H1 (cell line): ENCODE measurements at regions not wholly inside any gene's neighbourhood (a gene's known extent, or its start where the extent isn't known, plus 50 kb on each side); places are given as distances from the start of the nearest gene placed in this dataset.

ENCODE experiments used
- CREB1 ChIP-seq: IDR thresholded peaks from 2 replicates; pipeline ENCODE4 v1.6.1; 2012; ENCODE audit warnings: inconsistent platforms
- EZH2 ChIP-seq: fragments of 200-600 bp; sonication (generic); IDR thresholded peaks from 2 replicates; pipeline ENCODE4 v1.7.1; 2012; ENCODE audit warnings: low read depth, mild to moderate bottlenecking, moderate library complexity, low read length, inconsistent platforms; ENCODE audit not compliant: severe bottlenecking
- GABPA ChIP-seq: IDR thresholded peaks from 2 replicates; pipeline ENCODE4 v1.6.1; 2011; ENCODE audit warnings: mild to moderate bottlenecking, low read length, moderate library complexity, borderline replicate concordance; ENCODE audit not compliant: insufficient read depth
- POLR2AphosphoS5 ChIP-seq: IDR thresholded peaks from 2 replicates; pipeline ENCODE4 v1.6.1; 2011; ENCODE audit warnings: low read depth, low read length
- RFX5 ChIP-seq: IDR thresholded peaks from 2 replicates; pipeline ENCODE4 v1.6.1; 2011; ENCODE audit warnings: low read depth, low read length, improper control_type of control experiment, borderline replicate concordance
- SAP30 ChIP-seq: fragments of 300-600 bp; sonication (generic); IDR thresholded peaks from 2 replicates; pipeline ENCODE4 v1.7.1; 2012; ENCODE audit warnings: low read length, moderate library complexity, mild to moderate bottlenecking, inconsistent platforms; ENCODE audit not compliant: insufficient read depth, insufficient replicate concordance
- SP2 ChIP-seq: IDR thresholded peaks from 2 replicates; pipeline ENCODE4 v1.6.1; 2012; ENCODE audit warnings: mild to moderate bottlenecking, low read length, inconsistent platforms
- ZNF274 ChIP-seq: IDR thresholded peaks from 2 replicates; pipeline ENCODE4 v1.7.0; 2012; ENCODE audit warnings: low read length, borderline replicate concordance; ENCODE audit errors: extremely low read depth
- TF ChIP-seq, protein P1 (sequence below): fragments of 300-600 bp; sonication (generic); IDR thresholded peaks from 2 replicates; pipeline ENCODE4 v1.7.1; 2012; ENCODE audit warnings: low read length, moderate library complexity, mild to moderate bottlenecking, inconsistent platforms; ENCODE audit not compliant: insufficient replicate concordance
- TF ChIP-seq, protein P2 (sequence below), 3 experiments: IDR thresholded peaks; 1 replicate in 2 of 3; 2 replicates in 1 of 3; pipeline versions ENCODE4 v1.5.1 to v1.6.1; 2011; ENCODE audit warnings: low read length in 3 of 3, mild to moderate bottlenecking in 3 of 3, inconsistent platforms in 2 of 3, low read depth in 1 of 3, moderate library complexity in 1 of 3; ENCODE audit not compliant: insufficient read depth in 1 of 3; ENCODE audit errors: control extremely low read depth in 1 of 3

DNA sequence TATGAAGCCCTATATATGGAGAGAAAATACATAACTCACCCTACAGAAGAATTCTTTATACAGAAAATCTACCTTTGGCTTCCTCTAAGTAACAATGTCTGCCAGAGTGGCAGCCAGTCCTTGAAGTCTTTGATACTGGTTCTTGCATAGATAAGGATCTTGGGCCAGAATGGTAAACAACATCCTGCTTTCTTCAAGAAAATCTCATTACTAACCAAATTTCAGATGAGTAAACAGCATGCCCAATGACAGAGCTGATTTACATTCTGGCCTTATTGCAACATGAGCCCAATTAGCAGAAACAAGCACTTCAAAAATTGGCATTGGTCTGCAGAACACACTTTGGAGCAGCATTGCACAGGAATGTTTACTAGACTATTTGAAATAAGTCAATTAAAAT is 336.5 kb upstream of the ST6GAL2 start (continued):
- TF ChIP-seq, protein P1, sequence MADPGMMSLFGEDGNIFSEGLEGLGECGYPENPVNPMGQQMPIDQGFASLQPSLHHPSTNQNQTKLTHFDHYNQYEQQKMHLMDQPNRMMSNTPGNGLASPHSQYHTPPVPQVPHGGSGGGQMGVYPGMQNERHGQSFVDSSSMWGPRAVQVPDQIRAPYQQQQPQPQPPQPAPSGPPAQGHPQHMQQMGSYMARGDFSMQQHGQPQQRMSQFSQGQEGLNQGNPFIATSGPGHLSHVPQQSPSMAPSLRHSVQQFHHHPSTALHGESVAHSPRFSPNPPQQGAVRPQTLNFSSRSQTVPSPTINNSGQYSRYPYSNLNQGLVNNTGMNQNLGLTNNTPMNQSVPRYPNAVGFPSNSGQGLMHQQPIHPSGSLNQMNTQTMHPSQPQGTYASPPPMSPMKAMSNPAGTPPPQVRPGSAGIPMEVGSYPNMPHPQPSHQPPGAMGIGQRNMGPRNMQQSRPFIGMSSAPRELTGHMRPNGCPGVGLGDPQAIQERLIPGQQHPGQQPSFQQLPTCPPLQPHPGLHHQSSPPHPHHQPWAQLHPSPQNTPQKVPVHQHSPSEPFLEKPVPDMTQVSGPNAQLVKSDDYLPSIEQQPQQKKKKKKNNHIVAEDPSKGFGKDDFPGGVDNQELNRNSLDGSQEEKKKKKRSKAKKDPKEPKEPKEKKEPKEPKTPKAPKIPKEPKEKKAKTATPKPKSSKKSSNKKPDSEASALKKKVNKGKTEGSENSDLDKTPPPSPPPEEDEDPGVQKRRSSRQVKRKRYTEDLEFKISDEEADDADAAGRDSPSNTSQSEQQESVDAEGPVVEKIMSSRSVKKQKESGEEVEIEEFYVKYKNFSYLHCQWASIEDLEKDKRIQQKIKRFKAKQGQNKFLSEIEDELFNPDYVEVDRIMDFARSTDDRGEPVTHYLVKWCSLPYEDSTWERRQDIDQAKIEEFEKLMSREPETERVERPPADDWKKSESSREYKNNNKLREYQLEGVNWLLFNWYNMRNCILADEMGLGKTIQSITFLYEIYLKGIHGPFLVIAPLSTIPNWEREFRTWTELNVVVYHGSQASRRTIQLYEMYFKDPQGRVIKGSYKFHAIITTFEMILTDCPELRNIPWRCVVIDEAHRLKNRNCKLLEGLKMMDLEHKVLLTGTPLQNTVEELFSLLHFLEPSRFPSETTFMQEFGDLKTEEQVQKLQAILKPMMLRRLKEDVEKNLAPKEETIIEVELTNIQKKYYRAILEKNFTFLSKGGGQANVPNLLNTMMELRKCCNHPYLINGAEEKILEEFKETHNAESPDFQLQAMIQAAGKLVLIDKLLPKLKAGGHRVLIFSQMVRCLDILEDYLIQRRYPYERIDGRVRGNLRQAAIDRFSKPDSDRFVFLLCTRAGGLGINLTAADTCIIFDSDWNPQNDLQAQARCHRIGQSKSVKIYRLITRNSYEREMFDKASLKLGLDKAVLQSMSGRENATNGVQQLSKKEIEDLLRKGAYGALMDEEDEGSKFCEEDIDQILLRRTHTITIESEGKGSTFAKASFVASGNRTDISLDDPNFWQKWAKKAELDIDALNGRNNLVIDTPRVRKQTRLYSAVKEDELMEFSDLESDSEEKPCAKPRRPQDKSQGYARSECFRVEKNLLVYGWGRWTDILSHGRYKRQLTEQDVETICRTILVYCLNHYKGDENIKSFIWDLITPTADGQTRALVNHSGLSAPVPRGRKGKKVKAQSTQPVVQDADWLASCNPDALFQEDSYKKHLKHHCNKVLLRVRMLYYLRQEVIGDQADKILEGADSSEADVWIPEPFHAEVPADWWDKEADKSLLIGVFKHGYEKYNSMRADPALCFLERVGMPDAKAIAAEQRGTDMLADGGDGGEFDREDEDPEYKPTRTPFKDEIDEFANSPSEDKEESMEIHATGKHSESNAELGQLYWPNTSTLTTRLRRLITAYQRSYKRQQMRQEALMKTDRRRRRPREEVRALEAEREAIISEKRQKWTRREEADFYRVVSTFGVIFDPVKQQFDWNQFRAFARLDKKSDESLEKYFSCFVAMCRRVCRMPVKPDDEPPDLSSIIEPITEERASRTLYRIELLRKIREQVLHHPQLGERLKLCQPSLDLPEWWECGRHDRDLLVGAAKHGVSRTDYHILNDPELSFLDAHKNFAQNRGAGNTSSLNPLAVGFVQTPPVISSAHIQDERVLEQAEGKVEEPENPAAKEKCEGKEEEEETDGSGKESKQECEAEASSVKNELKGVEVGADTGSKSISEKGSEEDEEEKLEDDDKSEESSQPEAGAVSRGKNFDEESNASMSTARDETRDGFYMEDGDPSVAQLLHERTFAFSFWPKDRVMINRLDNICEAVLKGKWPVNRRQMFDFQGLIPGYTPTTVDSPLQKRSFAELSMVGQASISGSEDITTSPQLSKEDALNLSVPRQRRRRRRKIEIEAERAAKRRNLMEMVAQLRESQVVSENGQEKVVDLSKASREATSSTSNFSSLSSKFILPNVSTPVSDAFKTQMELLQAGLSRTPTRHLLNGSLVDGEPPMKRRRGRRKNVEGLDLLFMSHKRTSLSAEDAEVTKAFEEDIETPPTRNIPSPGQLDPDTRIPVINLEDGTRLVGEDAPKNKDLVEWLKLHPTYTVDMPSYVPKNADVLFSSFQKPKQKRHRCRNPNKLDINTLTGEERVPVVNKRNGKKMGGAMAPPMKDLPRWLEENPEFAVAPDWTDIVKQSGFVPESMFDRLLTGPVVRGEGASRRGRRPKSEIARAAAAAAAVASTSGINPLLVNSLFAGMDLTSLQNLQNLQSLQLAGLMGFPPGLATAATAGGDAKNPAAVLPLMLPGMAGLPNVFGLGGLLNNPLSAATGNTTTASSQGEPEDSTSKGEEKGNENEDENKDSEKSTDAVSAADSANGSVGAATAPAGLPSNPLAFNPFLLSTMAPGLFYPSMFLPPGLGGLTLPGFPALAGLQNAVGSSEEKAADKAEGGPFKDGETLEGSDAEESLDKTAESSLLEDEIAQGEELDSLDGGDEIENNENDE = no peak
- no peak for TF ChIP-seq CREB1
- TF ChIP-seq RFX5 = no peak
- TF ChIP-seq ZNF274 = no peak
- TF ChIP-seq, protein P2, sequence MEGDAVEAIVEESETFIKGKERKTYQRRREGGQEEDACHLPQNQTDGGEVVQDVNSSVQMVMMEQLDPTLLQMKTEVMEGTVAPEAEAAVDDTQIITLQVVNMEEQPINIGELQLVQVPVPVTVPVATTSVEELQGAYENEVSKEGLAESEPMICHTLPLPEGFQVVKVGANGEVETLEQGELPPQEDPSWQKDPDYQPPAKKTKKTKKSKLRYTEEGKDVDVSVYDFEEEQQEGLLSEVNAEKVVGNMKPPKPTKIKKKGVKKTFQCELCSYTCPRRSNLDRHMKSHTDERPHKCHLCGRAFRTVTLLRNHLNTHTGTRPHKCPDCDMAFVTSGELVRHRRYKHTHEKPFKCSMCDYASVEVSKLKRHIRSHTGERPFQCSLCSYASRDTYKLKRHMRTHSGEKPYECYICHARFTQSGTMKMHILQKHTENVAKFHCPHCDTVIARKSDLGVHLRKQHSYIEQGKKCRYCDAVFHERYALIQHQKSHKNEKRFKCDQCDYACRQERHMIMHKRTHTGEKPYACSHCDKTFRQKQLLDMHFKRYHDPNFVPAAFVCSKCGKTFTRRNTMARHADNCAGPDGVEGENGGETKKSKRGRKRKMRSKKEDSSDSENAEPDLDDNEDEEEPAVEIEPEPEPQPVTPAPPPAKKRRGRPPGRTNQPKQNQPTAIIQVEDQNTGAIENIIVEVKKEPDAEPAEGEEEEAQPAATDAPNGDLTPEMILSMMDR (IDR thresholded peaks at IDR 0.05; ENCODE audit: control extremely low read depth in 1 of 3, insufficient read depth in 1 of 3, low read depth in 1 of 3, low read length in 3 of 3) = no peak
- TF ChIP-seq EZH2 = no peak
- no peak for TF ChIP-seq POLR2AphosphoS5
- TF ChIP-seq SP2 = no peak
- no peak for TF ChIP-seq GABPA
- TF ChIP-seq SAP30 = no peak
